ENCODE measurements at regions not wholly inside any gene's neighbourhood (a gene's known extent, or its start where the extent isn't known, plus 50 kb on each side); places are given as distances from the start of the nearest gene placed in this dataset.

DNA sequence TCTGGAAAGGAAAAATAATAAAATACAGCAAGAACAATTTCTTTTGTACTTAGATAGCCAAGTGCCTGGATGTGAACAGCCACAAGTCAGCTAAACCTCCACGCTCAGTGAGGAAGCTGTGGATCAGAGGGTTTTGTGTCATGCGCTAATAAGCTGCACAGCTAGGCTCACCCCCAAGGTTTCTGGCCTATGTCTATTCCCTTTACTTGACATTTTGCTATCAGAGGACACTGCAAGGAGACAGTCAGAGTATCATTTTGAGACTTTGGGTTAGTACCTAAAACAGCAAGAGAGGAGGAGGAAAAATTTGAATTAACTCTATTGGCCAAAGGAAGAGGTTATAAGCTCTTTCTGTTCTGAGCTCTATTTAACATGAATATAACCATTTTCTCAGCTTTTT, 139.3 kb downstream of the KCNJ2 start:
- no peak overlapping the region for H3K4me3 ChIP-seq
- no peaks in the 10 kb centered on the region for H3K27me3 ChIP-seq
- H3K36me3 ChIP-seq: no peaks in the 10 kb centered on the region
- no peaks in the 10 kb centered on the region for H3K9me3 ChIP-seq
- TF ChIP-seq, protein P1, sequence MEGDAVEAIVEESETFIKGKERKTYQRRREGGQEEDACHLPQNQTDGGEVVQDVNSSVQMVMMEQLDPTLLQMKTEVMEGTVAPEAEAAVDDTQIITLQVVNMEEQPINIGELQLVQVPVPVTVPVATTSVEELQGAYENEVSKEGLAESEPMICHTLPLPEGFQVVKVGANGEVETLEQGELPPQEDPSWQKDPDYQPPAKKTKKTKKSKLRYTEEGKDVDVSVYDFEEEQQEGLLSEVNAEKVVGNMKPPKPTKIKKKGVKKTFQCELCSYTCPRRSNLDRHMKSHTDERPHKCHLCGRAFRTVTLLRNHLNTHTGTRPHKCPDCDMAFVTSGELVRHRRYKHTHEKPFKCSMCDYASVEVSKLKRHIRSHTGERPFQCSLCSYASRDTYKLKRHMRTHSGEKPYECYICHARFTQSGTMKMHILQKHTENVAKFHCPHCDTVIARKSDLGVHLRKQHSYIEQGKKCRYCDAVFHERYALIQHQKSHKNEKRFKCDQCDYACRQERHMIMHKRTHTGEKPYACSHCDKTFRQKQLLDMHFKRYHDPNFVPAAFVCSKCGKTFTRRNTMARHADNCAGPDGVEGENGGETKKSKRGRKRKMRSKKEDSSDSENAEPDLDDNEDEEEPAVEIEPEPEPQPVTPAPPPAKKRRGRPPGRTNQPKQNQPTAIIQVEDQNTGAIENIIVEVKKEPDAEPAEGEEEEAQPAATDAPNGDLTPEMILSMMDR (IDR thresholded peaks at IDR 0.05): no peak
- TF ChIP-seq EP300 (IDR thresholded peaks at IDR 0.05) (no peak), POLR2A (IDR thresholded peaks at IDR 0.05) (no peak)
- no peaks in the 10 kb centered on the region for H3K4me1 ChIP-seq (ENCODE audit: insufficient read depth)
- no peak for DNase-seq
- intact Hi-C loops (cut with DNase I): no loop called here
- WGBS, 3 donors: 91 to 95% (median 95%) methylated on average over 2 of the region's 2 CpGs
- no peak overlapping the region for H3K27ac ChIP-seq

- WGBS, 3 donors: 71 to 84% (median 83%) methylated on average over 4 of the region's 4 CpGs
- Histone ChIP-seq H3K27me3 (no peaks in the 10 kb centered on the region), H3K4me3 (no peak overlapping the region), H3K9me3 (no peaks in the 10 kb centered on the region), H3K27ac (no peak overlapping the region), H3K36me3 (no peaks in the 10 kb centered on the region), H3K4me1 (ENCODE audit: insufficient read depth) (no peaks in the 10 kb centered on the region)
- TF ChIP-seq, protein P1 (IDR thresholded peaks at IDR 0.05): no peak
- TF ChIP-seq EP300 (IDR thresholded peaks at IDR 0.05): no peak
- TF ChIP-seq POLR2A (IDR thresholded peaks at IDR 0.05): no peak
- no peak for DNase-seq
- intact Hi-C loops (cut with DNase I): no loop called here
These were observed 140.9 kb downstream of the KCNJ2 start for GRCh38 chr17:70310221-70310672.

- Histone ChIP-seq H3K27ac (no peak overlapping the region), H3K4me3 (no peak overlapping the region)
These were observed 143.9 kb downstream of the KCNJ2 start for GRCh38 chr17:70313086-70313852.

DNA sequence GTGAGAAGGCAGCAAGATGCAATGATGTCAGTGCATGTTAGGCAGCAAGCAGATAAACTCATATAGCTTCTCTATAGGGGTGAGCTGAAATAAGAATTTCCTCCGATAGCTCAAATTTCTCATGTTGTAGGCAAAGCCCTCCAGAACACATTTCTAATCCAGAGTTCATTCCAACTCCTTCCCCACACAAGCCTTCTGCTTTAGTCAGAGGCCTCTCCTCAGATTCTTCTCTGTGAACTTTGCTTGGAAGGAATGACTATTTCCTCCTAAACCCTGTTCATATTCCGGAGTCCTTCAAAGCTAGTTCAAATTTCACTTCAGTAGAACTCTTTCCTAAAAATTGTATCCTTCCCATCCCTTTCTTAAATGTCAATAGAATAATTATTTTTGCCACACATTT, 144.8 kb downstream of the KCNJ2 start:
- intact Hi-C loops (cut with DNase I): no loop called here
- WGBS, 3 donors: 89 to 95% (median 90%) methylated on average over 2 of the region's 2 CpGs
- DNase-seq: no peak

More at GRCh38 chr17:70313086-70313852, 143.9 kb downstream of the KCNJ2 start:
- intact Hi-C loops (cut with DNase I): no loop called here
- 25 to 52% (median 29%) methylated on average over 11 of the region's 11 CpGs for WGBS, 3 donors
- H3K4me1 ChIP-seq (ENCODE audit: insufficient read depth): no peaks in the 10 kb centered on the region
- DNase-seq: no peak
- no peaks in the 10 kb centered on the region for H3K36me3 ChIP-seq
- H3K9me3 ChIP-seq: no peaks in the 10 kb centered on the region
- TF ChIP-seq EP300 (IDR thresholded peaks at IDR 0.05): no peak
- TF ChIP-seq, protein P1 (IDR thresholded peaks at IDR 0.05): no peak
- TF ChIP-seq POLR2A (IDR thresholded peaks at IDR 0.05): no peak
- no peaks in the 10 kb centered on the region for H3K27me3 ChIP-seq

More for the DNA sequence above, 144.8 kb downstream of the KCNJ2 start:
- Histone ChIP-seq H3K27me3 (no peaks in the 10 kb centered on the region), H3K4me3 (no peak overlapping the region), H3K9me3 (no peaks in the 10 kb centered on the region), H3K36me3 (no peaks in the 10 kb centered on the region), H3K27ac (no peak overlapping the region), H3K4me1 (ENCODE audit: insufficient read depth) (no peaks in the 10 kb centered on the region)
- TF ChIP-seq EP300 (IDR thresholded peaks at IDR 0.05) (no peak), POLR2A (IDR thresholded peaks at IDR 0.05) (no peak)
- TF ChIP-seq, protein P1 (IDR thresholded peaks at IDR 0.05): no peak

Data from ovary (tissue), 7 donors.